ENCODE measurements at regions not wholly inside any gene's neighbourhood (a gene's known extent, or its start where the extent isn't known, plus 50 kb on each side); places are given as distances from the start of the nearest gene placed in this dataset.

DNA sequence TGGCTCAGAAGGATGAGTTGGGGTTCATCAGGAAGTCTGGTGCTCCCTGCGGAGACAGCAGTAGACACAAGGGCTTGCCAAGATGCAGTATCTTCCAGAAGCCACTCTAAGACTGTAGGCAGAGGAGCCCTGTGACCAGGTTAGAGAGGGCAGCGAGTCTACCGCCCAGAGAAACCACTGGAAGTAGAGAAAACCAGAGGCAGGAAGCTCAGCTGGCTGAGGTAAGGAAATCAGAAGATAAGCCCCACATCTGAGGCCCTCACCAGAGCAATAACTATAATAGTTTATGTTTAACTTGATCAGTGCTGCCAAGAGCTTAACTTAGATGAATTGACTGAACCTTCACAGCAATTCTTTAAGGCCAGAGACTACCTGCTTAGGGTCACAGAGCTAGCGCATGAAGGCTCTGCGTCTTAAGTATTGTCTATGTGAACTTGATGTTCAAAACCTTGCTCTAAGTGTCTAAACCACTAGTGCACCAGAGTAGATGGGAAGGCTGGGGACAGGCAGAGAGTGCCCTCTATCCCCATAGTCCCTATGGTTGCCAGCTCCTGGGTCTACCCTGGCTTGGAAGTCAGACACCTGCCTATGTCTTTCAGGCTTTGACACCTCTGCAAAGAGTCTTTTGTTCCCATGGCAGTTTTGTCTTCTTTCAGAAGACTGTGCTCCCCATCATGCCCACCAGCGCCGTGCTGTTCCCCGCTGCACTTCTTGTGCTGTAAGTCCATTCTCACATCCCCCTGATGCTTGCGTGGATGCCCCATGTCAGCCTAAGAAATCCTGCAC, 228.2 kb upstream of the KLF4 start:
- DNase-seq (ENCODE audit: low read depth in 2 of 3, low spot score in 2 of 3) = no peak

- DNase-seq (ENCODE audit: low read depth in 2 of 3, low spot score in 2 of 3) = no peak
These were observed 226.2 kb upstream of the KLF4 start for GRCh38 chr9:107715740-107716139.

GRCh38 chr9:107713470-107713869, 223.9 kb upstream of the KLF4 start:
- DNase-seq (ENCODE audit: low read depth in 2 of 3, low spot score in 2 of 3) = no peak

- DNase-seq (ENCODE audit: low read depth in 2 of 3, low spot score in 2 of 3) = no peak
These were observed 222.8 kb upstream of the KLF4 start for GRCh38 chr9:107712390-107712789.

- no peak for DNase-seq (ENCODE audit: low read depth in 2 of 3, low spot score in 2 of 3)
These were observed 222.0 kb upstream of the KLF4 start for GRCh38 chr9:107711542-107711941.

- DNase-seq (ENCODE audit: low read depth in 2 of 3, low spot score in 2 of 3) = no peak
These were observed 221.4 kb upstream of the KLF4 start for GRCh38 chr9:107710953-107711352.

DNA sequence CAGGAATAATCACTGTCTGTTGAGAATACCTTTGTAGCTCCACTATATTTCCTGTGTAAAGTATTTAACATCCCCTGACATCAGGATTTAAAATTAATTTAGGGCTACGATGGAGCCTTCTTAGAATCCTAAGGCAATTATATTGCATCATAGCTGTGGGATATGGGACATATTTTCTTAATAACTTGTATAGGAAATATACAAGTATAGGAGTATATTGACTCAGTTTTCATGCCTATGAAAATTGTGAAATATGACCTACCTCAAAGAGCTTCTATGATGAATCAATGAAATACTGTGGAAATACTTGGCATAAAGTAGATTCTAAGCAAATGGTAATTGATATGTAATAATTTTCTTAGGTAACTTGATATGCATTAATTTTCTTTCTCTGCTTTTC, 221.0 kb upstream of the KLF4 start:
- DNase-seq (ENCODE audit: low read depth in 2 of 3, low spot score in 2 of 3) = no peak

- DNase-seq (ENCODE audit: low read depth in 2 of 3, low spot score in 2 of 3) = no peak
These were observed 219.2 kb upstream of the KLF4 start for GRCh38 chr9:107708791-107709190.

- DNase-seq (ENCODE audit: low read depth in 2 of 3, low spot score in 2 of 3) = no peak
These were observed 218.4 kb upstream of the KLF4 start for GRCh38 chr9:107707915-107708441.

GRCh38 chr9:107707428-107707837, 217.9 kb upstream of the KLF4 start:
- DNase-seq (ENCODE audit: low read depth in 2 of 3, low spot score in 2 of 3) = no peak

GRCh38 chr9:107706701-107707427, 217.3 kb upstream of the KLF4 start:
- DNase-seq (ENCODE audit: low read depth in 2 of 3, low spot score in 2 of 3) = no peak

DNA sequence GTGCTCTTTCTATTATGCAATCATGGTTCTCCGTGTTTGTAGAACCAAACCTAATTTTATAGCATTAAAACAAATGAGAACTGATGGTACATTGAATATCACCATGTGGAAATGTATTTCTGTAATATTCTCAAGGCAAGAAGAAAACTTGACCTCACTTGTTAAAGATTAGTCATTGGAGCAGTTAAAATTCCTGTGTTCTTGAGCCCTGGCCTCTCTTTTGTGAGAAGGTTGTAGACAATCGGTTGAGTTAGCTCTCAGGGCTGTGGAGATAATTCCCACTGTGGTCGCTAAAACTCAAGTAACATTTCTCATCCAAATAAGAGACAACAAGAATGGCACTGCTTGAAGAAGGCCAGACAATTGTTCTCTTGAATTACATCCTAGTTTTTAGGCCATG, 216.0 kb upstream of the KLF4 start:
- no peak for DNase-seq (ENCODE audit: low read depth in 2 of 3, low spot score in 2 of 3)

DNA sequence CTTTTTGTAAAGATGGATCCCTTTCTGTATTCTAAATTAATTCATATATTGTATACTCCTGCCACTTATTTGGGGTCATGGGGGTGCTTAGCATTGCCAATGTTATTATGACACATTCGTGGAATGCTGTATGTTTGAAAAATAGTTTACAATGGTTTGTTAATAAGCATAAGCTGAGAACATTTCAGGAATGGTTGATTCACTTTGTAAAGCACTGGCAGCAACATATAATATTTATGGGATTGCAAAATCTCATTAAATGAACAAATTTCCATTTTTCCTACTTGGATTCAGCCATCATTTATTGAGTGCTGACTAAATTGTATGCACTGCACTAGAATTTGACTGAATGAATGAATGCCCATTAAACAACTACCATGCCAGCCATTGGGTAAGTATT, 215.2 kb upstream of the KLF4 start:
- DNase-seq (ENCODE audit: low read depth in 2 of 3, low spot score in 2 of 3) = no peak

DNA sequence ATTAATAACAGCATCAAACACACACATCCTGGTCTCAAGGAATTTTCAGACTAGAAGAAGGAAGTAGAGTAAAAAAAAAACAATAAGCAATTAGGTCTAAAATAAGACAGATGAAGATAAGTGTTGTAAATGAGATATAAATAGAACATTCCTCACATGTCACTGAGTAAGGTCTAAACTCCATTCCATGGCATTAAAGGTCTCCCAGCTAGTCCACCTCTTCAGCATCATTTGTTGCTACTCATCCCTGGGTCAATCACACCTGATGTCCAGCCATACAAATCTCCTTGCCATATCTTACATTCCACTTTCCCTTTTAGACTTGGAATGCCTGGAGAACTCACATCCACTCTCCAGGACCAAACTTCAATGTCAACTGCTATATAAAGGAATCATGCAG, 214.1 kb upstream of the KLF4 start:
- no peak for DNase-seq (ENCODE audit: low read depth in 2 of 3, low spot score in 2 of 3)

GRCh38 chr9:107700847-107701246, 211.3 kb upstream of the KLF4 start:
- no peak for DNase-seq (ENCODE audit: low read depth in 2 of 3, low spot score in 2 of 3)

DNA sequence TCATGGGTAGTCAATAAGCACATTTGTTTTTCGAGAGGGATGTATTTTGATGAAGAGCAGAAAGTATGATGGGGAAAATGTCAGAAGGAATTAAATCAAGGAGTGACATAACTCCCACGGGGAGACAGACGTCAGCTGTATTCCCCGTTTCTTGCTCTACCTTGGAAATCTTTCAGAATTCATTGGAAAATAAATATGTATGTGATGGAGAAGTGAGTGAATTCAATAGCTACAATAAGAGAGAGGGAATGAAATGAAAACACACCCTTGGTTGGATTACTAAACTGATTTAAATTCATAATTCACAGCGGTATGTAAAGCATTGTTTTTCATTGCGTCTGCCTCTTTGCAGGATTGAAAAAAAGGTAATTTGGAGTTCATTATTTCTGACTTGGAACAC, 209.7 kb upstream of the KLF4 start:
- DNase-seq (ENCODE audit: low read depth in 2 of 3, low spot score in 2 of 3) = no peak

GRCh38 chr9:107698779-107699178, 209.2 kb upstream of the KLF4 start:
- no peak for DNase-seq (ENCODE audit: low read depth in 2 of 3, low spot score in 2 of 3)

- DNase-seq (ENCODE audit: low read depth in 2 of 3, low spot score in 2 of 3) = no peak
These were observed 206.7 kb upstream of the KLF4 start for GRCh38 chr9:107696302-107696701.

GRCh38 chr9:107694390-107694789, 204.8 kb upstream of the KLF4 start:
- no peak for DNase-seq (ENCODE audit: low read depth in 2 of 3, low spot score in 2 of 3)

DNA sequence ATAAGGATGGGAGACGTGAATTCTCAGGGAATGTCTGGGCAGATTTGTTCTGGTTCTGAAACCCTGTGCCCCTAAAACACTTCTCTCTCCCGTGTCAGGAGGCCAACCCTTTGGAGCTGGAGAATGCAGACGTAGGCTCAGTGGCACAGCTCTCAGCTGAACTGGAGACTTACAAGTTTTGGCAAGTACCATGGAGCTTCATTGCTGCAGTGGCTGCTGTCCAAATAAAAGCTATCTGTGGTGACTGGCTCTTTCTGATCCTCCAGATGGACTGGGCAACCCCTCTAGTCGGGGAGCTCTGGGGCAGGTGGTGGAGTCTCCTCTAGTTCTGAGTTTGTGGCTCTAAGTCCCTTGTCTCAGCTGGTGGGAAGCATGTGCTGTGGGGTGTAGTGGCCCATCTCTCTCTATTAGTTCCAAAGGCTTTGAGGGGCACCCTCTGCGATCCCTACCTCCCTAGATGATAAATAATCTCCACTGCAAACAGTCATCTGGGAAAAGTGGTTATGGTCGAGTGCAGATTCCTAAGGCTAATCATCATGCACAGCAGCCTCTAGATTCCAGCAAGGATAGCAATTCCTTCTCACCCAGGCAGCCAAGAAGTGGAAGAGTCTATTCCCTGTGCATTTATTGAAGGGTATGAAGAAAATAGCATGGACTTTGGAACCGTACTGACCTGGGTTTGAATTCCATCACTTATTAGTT, 204.2 kb upstream of the KLF4 start:
- no peak for DNase-seq (ENCODE audit: low read depth in 2 of 3, low spot score in 2 of 3)

GRCh38 chr9:107691664-107692063, 202.1 kb upstream of the KLF4 start:
- no peak for DNase-seq (ENCODE audit: low read depth in 2 of 3, low spot score in 2 of 3)

- no peak for DNase-seq (ENCODE audit: low read depth in 2 of 3, low spot score in 2 of 3)
These were observed 200.5 kb upstream of the KLF4 start for GRCh38 chr9:107690021-107690420.
